ENCODE measurements at regions not wholly inside any gene's neighbourhood (a gene's known extent, or its start where the extent isn't known, plus 50 kb on each side); places are given as distances from the start of the nearest gene placed in this dataset.

DNA sequence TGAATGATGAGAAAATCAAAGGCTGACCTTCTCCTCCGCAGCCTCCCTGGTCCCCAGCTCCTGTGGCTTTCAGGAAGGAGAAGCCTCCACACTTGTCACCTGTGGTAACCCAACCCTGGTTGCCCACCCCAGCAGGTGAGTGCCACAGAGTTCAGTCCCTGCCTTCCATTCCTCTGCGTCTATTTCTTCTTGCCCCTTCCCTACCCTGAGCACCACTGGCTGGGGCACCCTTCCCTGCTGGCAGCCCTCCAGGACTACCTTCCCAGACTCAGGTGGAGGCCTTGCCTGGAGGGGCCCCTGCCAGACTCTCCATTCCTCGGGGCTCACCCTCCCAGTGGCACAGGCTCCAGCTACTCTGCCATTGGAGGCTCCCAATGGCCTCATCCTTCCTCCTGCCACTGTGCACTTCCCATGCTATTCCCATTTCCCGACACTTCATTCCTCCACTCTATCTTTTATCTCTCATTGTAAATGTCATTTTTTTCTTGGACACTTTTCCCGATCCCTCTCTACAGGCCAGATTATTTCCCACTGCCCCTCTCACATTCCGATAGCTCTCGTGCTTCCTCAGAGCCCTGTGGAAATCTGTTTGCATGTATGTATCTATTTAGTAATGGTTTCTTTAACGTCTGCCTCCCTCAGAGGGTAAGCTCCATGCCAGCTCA is 90.6 kb upstream of the PCBD1 start:
- Histone ChIP-seq H3K9me3 (no peaks in the 10 kb centered on the region), H3K36me3 (no peaks in the 10 kb centered on the region), H3K4me3 (no peak overlapping the region), H3K4me1 (ENCODE audit: control insufficient read depth in 1 of 2, low read depth in 2 of 2) (no peaks in the 10 kb centered on the region), H3K27me3 (replicated peaks; ENCODE audit: insufficient read depth) (no peaks in the 10 kb centered on the region), H3K27ac (no peak overlapping the region)
- TF ChIP-seq, protein P1, sequence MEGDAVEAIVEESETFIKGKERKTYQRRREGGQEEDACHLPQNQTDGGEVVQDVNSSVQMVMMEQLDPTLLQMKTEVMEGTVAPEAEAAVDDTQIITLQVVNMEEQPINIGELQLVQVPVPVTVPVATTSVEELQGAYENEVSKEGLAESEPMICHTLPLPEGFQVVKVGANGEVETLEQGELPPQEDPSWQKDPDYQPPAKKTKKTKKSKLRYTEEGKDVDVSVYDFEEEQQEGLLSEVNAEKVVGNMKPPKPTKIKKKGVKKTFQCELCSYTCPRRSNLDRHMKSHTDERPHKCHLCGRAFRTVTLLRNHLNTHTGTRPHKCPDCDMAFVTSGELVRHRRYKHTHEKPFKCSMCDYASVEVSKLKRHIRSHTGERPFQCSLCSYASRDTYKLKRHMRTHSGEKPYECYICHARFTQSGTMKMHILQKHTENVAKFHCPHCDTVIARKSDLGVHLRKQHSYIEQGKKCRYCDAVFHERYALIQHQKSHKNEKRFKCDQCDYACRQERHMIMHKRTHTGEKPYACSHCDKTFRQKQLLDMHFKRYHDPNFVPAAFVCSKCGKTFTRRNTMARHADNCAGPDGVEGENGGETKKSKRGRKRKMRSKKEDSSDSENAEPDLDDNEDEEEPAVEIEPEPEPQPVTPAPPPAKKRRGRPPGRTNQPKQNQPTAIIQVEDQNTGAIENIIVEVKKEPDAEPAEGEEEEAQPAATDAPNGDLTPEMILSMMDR (IDR thresholded peaks at IDR 0.05), result no peak
- ATAC-seq (ENCODE audit: insufficient number of reproducible peaks, low FRiP score, low read depth), result no peak
- DNase-seq (ENCODE audit: low spot score), result no peak

DNA sequence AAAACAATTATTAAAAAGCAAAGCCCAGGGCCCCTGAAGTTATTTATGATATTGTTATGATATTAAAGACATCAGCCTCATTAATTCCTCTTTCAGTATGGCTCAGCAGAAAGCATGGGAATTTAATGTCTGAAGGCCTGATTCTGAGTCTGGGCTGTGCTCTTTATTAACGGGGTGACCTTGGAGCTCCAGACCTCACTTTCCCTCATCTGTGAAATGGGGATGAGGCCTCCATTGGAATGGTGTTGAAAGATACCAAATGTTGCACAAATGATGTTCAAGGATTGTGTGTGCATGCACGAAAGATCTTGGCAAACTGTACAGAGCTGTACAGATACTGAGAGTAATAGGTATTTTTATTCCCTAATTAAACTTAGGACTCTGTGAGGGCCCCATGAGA is 92.3 kb upstream of the PCBD1 start:
- no peaks in the 10 kb centered on the region for H3K36me3 ChIP-seq
- no peak for ATAC-seq (ENCODE audit: insufficient number of reproducible peaks, low FRiP score, low read depth)
- no peak overlapping the region for H3K27ac ChIP-seq
- H3K9me3 ChIP-seq, result no peaks in the 10 kb centered on the region
- TF ChIP-seq, protein P1 (IDR thresholded peaks at IDR 0.05), result no peak
- no peaks in the 10 kb centered on the region for H3K27me3 ChIP-seq (replicated peaks; ENCODE audit: insufficient read depth)
- no peak overlapping the region for H3K4me3 ChIP-seq
- no peak for DNase-seq (ENCODE audit: low spot score)
- H3K4me1 ChIP-seq (ENCODE audit: control insufficient read depth in 1 of 2, low read depth in 2 of 2), result no peaks in the 10 kb centered on the region

DNA sequence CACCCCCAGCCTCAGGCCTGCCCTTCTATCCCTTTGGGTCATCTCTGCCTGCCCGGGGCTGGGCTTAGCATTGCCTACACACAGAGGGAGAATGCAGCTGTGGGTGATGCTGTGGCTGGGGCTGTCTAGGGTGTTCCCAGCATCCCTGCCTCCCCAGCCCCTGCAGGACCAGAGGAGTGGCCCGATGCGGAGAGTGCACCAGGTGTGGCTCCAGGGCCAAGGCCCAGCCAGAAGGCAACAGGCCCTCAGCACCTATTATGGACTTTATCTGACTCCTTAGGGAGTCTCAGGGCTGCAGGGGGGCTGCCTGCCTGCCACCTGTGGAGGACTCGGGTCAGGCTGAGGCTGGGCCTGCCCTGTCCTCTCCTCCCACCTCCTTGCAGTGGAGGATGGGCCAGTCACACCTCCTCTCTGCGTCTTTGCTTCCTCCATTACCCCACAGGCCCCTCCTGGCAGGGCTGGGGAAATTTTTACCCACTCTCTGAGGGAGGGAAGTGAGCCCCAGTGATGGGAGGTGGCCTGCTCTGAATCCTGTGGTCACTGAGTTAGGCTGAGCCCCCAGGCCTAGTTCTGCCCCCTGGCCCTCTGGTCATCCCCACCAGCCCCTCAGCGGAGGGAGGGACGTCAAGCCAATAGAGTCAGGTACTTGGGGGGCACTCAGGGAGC is 92.9 kb upstream of the PCBD1 start:
- Histone ChIP-seq H3K27me3 (replicated peaks; ENCODE audit: insufficient read depth) (no peaks in the 10 kb centered on the region), H3K36me3 (no peaks in the 10 kb centered on the region), H3K4me1 (ENCODE audit: control insufficient read depth in 1 of 2, low read depth in 2 of 2) (no peaks in the 10 kb centered on the region), H3K9me3 (no peaks in the 10 kb centered on the region), H3K27ac (no peak overlapping the region), H3K4me3 (no peak overlapping the region)
- TF ChIP-seq, protein P1 (IDR thresholded peaks at IDR 0.05), result no peak
- ATAC-seq (ENCODE audit: insufficient number of reproducible peaks, low FRiP score, low read depth) (no peak), DNase-seq (ENCODE audit: low spot score) (no peak)

DNA sequence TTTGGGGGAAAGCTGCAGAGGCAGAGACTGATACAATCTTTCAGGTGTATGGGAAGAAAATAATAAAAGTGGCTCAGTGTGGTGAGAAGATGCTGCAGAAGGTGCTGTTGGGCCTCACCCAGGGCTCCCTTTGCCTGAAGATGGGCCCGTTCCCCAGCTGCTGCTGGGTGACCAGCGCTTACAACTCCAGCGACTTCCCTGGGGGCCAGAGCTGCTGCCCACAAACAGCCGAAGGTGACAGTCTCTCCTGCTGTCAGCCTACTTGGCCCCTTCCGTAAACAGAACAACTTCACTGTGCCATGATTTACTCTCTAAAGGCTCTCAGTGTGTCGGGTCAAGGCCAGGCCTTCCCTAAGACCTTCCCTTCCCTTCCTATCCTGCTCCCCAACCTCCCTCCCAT is 93.6 kb upstream of the PCBD1 start:
- Histone ChIP-seq H3K4me3 (no peak overlapping the region), H3K36me3 (no peaks in the 10 kb centered on the region), H3K4me1 (ENCODE audit: control insufficient read depth in 1 of 2, low read depth in 2 of 2) (no peaks in the 10 kb centered on the region), H3K27me3 (replicated peaks; ENCODE audit: insufficient read depth) (no peaks in the 10 kb centered on the region), H3K9me3 (no peaks in the 10 kb centered on the region), H3K27ac (no peak overlapping the region)
- no peak for ATAC-seq (ENCODE audit: insufficient number of reproducible peaks, low FRiP score, low read depth)
- DNase-seq (ENCODE audit: low spot score), result no peak
- TF ChIP-seq, protein P1 (IDR thresholded peaks at IDR 0.05), result no peak

DNA sequence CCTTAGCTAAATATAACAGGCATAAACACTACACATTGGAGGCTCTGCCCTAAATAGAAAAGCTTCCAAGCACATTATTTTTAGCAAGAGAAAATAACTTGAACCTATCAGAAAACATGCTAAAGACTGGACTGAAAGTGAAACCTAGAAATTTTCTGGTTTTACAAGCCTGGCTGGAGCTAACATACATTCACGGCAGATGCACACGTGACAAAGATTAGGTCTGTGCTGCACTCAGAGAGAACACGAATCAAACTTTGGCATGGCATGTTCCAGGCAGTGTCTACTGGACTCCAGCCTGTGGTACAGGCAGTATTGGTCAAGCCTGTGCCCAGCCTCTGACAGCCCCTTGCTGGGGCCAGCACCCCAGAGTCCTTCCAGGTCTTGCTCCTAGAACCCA is 94.1 kb upstream of the PCBD1 start:
- Histone ChIP-seq H3K9me3 (no peaks in the 10 kb centered on the region), H3K4me1 (ENCODE audit: control insufficient read depth in 1 of 2, low read depth in 2 of 2) (no peaks in the 10 kb centered on the region), H3K4me3 (no peak overlapping the region), H3K27me3 (replicated peaks; ENCODE audit: insufficient read depth) (no peaks in the 10 kb centered on the region), H3K36me3 (no peaks in the 10 kb centered on the region), H3K27ac (no peak overlapping the region)
- ATAC-seq (ENCODE audit: insufficient number of reproducible peaks, low FRiP score, low read depth) (no peak), DNase-seq (ENCODE audit: low spot score) (no peak)
- TF ChIP-seq, protein P1 (IDR thresholded peaks at IDR 0.05), result no peak

Measured in thoracic aorta (tissue), 2 donors.